NCI-H128 (cell line): ENCODE measurements at regions not wholly inside any gene's neighbourhood (a gene's known extent, or its start where the extent isn't known, plus 50 kb on each side); places are given as distances from the start of the nearest gene placed in this dataset.
"Not testable (repeated sequence)": the region's sequence is repeated elsewhere in the genome, so short reads cannot be mapped to it uniquely, and the experiment has no call there.

Experiments
- DNase-seq: peaks from one replicate; lab custom pipeline; 2025; ENCODE audit not compliant: unreplicated experiment; lab: John Stamatoyannopoulos, UW

DNA sequence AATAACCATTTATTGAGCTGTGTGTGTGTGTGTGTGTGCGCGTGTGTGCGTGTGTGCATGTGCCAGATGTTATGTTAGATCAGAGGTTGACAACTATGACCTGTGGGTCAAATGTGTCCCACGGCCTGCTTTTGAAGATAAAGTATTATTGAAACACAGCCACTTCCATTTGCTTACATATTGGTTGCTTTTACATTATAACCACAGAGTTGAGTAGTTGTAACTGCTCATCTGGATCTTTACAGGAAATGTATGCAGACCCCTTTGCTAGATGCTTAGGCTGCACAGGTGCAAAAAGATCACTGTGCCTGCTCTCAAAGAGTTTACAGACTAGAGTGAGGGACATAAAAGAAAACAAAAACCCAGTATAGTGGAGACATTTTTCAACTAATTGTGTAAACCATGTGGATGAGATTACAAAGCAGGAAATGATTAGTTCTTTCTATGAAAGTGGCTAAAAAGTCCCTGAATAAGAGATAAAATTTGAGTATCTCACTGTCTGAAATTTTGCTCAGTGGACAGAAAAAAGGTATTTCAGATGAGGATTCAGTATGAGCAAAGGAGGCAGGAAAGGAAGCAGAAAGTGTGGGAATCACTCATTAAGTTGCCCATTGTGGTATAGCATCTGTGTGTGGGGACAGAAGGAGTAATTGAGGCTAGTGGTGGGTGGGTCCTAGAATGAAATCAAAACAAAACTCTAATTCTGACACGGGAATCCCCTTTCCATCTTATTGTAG, 188.4 kb downstream of the PAH start:
- no peak for DNase-seq

DNA sequence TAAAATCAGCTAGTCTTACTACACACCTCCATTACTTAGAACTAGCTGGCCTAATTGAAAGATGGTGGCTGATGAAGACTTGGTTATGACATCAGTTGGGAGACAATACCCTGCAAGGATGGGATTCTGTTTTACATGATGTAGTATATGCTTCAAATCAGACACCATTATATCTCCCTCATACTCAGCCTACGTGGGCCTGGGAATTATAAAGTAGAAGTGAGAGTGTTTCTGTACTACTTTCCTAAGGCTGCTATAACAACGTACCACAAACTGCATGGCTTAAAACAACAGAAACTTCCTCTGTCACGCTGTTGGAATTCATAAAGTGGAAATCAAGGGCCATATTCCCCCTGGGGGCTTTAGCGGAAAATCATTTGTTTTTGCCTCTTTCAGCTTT, 190.4 kb downstream of the PAH start:
- DNase-seq, result no peak

DNA sequence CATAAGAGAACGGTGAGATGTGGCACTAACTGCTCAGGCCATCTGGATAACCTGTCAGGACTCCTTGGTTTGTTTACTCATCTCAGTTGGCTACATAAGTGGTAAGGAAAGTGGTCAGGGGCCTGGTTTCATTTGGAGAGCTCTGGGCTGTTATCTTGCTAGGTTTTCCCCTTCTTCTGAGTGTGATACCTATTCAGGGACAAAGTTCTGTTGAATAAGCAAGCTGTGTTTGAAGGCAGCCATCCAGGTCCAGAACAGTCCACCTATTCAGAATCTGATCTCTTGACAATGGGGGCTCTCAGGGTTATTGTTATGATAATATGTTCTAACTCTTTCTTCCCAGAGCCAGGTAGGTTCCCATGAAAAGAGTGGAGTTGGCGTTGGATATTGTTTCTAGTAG, 194.9 kb downstream of the PAH start:
- DNase-seq, result no peak

DNA sequence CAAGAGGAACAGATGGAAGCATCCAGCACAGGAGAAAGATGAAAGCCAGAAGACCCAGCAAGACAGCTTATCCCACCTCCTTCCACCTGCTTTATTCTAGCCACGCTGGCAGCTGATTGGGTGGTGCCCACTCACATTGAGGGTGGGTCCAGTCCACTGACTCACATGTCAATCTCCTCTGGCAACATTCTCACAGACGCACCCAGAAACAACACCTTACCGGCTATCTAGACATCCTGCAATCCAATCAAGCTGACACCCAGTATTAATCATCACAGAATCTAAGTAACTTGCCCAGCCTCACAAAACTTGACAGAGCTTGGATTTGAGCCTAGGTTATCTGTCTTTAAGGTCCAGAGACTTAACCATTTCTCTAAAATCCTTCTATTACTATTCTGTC, 208.9 kb downstream of the PAH start:
- no peak for DNase-seq

DNA sequence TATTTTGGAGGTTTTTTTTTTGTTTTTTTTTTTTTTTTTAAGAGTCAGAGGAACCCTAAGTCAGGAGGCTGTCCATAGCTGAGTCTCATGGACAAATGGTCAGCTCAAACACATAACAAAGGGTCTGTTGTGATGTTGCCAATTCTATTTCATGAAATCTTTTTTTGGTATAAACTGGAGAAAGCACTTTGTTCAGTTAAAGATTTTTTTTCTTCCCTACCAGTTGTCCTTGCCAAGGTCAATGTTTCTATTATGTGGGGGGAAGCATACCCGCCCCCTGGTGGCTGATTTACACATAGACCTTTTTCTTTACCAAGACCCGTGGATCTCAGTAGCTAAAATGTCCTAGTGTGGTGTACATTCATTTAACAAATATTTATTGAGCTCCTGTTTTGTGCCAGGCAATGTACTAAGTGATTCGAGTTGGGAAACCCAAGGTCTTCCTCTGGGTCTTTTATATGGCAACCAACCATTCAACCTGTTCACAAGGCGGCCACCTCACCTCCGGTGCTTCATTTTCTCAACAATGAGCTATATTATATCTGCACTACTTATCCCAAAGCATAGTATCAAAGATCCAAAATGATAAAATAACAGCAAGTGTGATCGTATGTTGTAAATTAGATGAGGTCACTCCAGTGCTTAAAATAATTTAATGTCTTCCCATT, 214.5 kb downstream of the PAH start:
- DNase-seq, result no peak

DNA sequence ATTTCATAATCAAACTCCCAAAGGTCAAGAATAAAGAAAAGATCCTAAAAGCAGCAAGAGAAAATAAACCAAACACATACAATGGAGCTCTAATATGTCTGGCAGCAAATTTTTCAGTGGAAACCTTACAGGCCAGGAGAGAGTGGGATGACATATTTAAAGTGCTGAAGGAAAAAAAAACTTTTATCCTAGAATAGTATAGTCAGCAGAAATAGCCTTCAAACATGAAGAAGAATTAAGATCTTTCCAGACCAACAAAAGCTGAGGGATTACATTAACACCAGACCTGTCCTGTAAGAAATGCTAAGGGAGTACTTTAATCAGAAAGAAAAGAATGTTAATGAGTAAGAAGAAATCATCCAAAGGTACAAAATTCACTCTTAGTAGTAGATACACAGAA, 215.7 kb upstream of the IGF1 start:
- DNase-seq, result no peak

DNA sequence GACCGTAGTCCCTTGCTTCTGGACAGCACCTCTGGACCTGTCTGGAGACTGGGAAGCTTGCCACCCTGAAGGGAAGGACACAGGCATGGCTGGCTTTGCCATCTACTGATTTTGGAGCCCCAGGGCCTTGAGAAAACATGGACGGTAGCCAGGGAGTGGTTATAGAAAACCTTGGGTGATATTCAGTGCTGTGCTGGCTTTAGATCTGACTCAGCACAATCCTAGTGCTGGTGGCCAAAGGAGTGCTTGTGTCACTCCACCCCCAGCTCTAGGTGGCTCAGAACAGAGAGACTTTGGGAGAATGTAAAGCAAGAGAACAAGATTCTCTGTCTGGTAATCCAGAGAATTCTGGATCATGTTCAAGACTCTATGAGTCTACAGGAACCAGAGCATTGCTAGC, 214.5 kb upstream of the IGF1 start:
- no peak for DNase-seq

DNA sequence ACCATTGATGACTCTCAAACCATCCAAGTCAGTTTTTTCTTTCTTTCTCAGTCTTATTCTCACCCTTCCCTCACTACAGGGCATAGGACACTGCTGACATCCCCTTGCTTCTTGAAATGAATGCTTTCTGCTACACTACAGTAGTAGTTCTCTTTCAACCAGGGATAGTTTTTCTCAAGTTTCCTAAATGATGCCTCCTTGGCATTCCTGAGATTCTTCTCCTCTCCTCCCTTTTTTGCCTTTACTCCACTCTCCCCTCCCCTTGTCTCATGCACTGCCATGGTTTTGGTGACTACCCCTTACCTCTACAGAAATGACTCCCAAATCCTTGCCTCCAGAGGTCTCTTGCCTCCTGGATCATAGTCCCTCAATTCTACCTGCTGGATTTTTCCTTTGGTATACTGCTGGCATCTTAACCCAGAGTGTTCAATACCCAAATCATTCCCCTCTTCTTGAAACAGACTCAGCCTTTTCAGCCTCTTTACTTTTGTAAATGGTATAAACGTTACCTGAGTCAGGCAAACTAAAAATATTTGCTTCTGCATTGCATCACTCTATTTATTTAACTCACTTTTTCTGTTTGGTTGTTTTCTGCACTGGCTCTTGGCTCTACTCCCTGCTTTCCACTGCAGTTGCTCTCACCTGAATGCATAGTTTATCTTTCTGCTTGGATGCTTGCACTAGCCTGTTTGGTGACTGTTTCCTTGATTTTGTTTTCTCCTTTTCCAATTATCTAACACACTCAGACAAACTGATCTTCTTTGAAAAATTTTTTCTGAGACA, 211.6 kb upstream of the IGF1 start:
- DNase-seq, result no peak

DNA sequence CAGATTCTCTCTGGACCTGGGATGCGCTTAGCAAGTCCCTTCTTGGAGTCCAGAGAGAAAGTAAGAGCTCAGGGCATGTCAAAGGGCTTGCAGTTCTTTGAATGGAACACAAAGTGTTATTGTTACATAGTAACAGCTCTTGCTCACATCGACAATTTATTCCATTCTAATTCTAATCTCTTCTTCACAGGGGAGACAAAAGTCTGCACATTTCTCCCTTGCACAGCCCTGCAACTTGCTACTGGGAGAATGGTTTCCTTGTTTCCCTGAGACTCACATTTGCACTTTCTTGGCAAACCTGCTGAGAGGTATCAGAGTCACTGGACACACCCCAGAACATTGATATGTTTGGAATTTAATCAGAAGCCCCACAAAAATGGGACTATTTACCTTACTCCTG, 209.9 kb upstream of the IGF1 start:
- DNase-seq, result no peak

DNA sequence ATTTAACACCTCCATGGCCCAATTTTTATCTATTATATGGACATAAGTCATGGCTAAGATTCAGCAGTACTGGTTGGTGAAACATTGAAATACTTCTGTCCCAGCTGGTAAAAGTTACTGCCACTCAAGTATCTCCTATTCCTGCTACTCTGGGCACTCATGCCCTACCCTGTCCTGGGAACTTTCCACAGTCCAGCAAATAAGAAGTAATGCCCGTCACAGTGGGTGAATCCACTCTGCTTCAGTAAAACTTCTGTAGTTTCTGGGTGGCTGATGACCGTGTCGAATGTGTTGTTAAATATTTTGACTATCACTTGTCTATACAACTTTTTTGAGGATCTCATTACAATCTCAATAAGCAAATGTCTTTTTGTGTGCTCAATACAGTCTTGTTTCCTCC, 209.3 kb upstream of the IGF1 start:
- DNase-seq, result no peak

DNA sequence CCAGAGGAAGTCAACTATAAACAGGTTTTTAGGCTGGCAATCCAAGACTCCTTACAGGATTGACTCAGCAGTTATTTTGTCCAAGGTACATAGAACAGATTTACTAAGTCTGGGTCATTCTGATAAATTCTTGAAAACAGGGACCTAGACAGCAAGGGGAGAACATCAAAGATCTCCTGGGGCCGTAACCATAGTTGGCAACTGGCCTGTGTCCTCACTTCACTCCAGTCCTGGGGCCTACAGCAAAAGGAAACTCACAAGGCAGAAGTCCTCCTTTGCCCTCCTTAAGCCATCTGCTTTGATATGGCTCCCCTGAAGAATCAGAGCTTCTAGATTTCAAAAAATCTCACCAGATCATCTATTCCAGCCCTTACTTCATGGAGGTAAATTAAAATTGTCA, 207.2 kb upstream of the IGF1 start:
- DNase-seq, result no peak

DNA sequence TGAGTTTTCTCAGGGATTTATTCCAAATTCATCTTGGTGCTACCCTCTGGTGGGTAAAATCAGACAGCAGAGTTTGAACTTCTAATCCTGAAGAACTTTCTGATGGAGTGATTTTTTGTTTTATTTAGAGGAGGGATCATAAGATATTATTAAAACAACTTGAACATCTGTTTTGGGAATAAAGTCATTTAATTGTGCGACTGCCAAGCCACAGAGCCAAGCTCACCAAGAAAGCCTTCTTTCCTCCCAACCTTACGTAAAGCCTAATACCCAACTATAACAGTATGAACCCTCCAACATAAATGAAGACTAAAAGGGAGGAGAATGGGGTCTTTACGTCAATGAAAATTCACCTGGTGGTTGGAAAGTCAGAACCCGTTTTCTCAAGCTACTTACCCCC, 205.5 kb upstream of the IGF1 start:
- DNase-seq, result no peak

DNA sequence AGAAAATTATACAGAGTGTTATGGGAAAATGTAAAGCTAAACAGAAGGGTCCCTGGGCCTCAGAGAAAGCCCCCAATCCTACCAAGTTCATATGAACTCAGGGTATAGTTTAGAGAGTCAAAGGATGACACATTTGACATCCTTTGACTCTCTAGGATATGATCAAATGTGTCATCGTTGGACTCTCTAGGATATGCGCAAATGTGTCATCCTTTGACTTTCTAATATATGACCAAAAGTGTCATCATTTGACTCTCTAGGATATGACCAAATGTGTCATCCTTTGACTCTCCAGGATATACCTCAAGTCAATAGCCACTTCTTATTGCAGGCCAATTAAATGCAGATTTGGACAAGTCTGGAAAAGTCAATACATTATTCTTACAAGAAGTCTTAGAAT, 204.8 kb upstream of the IGF1 start:
- DNase-seq, result no peak

DNA sequence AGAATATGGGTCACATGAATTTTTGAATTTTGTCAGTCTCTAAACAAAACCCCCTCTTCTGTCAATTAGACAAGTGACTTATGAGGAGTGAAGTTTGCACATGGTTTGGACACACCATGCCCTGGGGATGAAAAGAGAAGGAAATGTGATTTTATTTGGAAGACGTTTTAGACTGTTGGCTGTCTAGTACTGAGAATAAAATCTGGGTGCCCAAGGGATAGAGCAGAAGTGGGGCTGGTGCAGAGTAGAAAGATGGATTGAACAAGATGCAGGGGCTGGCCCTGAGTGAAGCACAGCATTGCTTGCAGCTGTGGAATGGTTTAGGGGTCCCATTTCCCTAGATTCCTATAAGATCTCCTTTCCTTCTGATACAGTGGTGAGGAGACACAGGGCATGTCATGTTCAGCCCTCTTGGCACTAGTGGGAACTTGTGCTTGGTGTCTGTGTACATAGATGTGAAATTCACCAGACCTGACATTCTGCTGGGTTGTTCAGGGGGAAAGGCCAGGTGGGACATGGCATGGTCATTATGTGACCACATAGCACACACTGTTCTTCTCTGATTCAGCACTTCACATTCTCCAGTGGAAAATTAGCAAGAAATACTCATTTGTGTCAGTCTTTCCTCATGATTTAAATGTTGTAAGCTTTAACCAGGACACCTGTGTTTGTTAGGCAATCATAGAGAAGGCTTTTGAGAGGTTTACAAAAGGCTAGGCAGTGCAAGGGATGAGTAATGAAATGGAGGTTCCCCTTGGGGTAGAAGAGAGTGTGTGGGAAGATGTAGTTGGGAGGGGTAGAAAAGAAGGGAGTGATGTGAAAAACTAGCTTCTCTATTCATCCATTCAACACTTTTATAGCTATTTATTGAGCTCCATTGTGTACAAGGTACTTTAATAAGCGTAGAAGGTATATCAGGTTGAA, 202.3 kb upstream of the IGF1 start:
- DNase-seq, result no peak

DNA sequence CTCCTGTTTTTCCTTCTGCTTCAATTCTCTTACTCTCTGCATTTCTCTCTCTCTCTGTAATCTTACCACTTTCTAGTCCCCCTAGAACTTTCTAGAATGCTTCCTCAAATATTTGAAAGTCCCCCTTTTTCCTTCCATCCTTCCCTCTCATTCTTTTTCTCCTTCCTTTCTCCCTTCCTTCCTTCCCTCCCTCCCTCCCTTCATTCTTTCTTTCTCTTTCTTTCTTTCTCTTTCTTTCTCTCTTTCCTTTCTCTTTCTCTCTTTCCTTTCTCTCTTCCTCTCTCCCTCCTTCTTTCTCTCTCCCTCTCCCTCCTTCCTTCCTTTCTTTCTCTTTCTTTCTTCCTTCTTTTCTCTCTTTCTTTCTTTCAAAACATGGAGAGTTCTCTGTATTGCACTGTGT, 201.4 kb upstream of the IGF1 start:
- DNase-seq, result no peak

DNA sequence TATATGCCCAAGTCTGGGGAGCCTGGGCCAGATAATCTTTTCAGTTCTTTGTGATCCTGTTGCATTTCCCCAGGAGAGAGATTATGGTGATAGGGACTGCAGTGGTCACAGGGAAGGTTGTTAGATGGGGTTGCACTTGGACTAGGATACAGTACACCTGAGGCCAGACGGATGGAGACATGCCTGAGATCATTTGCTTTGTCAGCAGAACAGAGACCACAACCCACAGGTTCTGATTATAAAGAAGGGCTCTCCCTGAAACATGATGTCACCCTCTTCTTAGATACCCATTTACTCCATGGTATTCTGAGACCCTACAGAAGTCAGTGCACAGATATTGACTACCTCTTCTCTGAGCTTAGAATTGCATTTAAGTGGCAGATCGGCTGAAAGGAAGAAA, 200.9 kb upstream of the IGF1 start:
- DNase-seq, result no peak

DNA sequence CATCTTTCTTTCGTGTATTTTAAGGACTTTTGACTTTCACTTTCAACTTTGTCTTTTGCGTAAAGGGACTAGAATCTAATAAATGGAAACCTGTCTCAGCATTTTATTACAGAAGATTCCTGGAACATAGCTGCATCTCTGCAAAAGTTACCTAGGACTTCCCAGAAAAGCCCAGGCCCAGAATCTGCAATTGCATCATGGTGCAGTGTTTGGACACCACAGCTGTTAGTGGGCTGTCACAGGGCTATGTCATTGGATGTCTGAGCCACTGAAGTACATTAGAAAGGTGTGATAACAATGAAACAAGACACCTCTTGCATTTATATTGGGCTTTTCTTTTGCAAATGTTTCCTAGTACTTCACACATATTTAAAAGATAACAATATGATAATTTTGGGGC, 199.9 kb upstream of the IGF1 start:
- no peak for DNase-seq

DNA sequence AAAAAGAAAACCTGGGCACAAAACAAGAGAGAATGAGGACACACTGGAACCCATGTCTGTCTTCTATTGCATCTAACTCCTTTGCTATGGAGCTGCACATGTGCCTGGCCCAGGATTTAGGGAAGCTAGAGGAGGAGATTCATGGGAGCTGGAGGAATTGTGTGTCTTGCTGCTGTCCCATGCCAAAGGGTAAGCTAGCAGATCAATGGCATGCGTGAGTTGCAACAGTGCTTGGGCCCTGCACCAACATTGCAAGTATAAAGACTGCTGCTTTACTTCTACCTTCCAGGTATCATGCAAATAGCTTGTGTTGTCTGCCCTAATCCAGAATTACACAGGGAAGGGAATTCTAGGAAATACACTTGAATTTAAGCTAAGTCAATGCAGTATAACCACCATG, 196.4 kb upstream of the IGF1 start:
- DNase-seq, result no peak

DNA sequence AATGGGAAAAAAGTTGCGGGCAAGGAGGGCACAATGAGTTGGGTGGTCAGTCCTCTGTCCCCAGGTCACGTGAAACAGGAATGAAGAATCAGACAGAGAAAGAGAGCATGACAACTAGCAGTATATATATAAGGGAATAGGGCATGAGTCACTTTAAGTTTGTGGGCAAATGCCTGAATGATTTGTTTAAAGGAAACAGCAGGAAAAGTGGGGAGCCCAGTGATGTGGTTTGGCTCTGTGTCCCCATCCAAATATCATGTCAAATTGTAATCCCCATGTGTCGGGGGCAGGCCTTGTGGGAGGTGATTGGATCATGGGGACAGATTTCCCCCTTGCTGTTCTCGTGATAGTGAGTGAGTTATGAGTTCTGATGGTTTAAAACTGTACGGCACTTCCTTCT, 195.3 kb upstream of the IGF1 start:
- DNase-seq, result no peak

DNA sequence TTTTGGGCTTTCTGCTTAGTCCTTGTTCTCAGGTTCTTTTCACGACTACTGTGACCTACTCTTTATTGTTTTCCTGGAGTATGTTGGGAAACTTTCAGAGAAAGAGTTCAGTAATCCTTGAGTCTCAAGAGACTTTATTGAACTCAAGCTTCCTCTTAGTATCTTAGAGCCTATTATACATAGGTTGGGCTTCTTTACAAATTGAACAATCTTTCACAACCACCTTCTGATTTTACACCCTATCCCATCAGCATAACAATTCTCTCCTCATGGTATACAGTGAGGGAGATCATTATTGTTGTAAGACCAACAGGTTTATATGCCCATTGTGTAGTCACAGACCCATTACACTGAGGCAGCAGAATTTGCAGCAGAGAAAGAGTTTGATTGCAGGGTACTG, 193.2 kb upstream of the IGF1 start:
- DNase-seq, result no peak

DNA sequence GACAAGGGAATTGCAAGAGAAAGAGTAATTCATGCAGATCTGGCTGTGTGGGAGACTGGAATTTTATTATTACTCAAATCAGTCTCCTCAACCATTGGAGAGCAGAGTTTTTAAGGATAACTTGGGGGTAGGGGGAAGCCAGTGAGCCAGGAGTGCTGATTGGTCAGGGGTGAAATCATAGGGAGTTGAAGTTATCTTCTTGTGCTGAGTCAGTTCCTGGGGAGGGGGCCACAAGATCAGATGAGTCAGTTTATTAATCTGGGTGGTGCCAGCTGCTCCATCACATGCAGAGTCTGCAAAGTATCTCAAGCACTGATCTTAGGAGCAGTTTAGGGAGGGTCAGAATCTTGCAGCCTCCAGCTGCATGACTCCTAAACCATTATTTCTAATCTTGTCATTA, 191.8 kb upstream of the IGF1 start:
- not testable (repeated sequence) for DNase-seq
